ENCODE measurements at regions not wholly inside any gene's neighbourhood (a gene's known extent, or its start where the extent isn't known, plus 50 kb on each side); places are given as distances from the start of the nearest gene placed in this dataset.

- no peaks in the 10 kb centered on the region for H3K9me3 ChIP-seq
- no peaks in the 10 kb centered on the region for H3K27me3 ChIP-seq
- H3K36me3 ChIP-seq = no peaks in the 10 kb centered on the region
- peaks cover 0 to 9% of the 10 kb centered on the region in 2 donors for H3K4me1 ChIP-seq
- no peak overlapping the region for H3K4me3 ChIP-seq
- no peak overlapping the region for H3K27ac ChIP-seq
- DNase-seq (ENCODE audit: low spot score) = no peak
- no peak for TF ChIP-seq CTCF (IDR thresholded peaks at IDR 0.05)
Observed at GRCh38 chr1:58392083-58392482, 154.4 kb downstream of the OMA1 start.

DNA sequence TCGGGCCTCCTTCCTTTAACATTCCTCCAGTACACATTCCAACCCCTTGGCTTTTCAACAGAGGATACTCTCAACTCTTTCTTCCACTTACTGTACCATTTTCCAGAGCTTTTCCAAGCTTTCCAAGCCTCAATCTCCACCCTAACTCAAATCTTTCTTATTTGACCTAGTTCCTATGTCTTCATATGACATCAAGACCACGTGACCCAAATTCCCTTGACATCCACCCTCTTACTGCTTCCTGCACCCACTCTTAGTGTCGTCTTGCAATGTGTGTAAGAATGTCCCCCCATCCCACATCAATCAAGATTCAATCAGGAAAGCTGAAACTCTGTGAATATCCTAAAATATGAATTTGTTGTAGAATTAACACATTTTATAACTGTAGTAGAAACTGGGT lies 155.0 kb downstream of the OMA1 start:
- H3K36me3 ChIP-seq = no peaks in the 10 kb centered on the region
- H3K4me3 ChIP-seq = no peak overlapping the region
- DNase-seq (ENCODE audit: low spot score) = no peak
- no peaks in the 10 kb centered on the region for H3K9me3 ChIP-seq
- no peaks in the 10 kb centered on the region for H3K27me3 ChIP-seq
- H3K27ac ChIP-seq = no peak overlapping the region
- TF ChIP-seq CTCF (IDR thresholded peaks at IDR 0.05) = no peak
- H3K4me1 ChIP-seq = peaks cover 0 to 9% of the 10 kb centered on the region in 2 donors

DNA sequence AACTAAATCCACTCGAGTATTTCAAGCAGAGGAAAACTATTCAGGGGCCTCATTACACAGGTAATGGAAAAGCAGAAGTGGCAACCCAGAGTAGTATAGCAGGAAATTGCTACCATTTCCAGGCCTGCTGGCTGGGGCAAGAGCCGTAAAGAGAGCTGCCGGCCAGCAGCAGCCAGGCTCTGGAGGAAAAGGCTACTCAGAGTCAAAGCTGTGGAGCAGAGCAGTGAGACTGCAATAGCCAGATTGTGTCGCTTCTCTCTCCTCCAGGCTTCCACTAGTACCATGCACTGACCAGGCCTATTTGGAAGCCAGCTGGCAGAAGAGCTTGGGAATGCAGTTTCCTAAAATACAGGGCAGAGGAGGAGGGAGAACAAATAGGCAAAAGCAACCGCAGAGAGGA lies 155.5 kb downstream of the OMA1 start:
- H3K9me3 ChIP-seq = no peaks in the 10 kb centered on the region
- TF ChIP-seq CTCF (IDR thresholded peaks at IDR 0.05) = no peak
- no peak overlapping the region for H3K4me3 ChIP-seq
- no peaks in the 10 kb centered on the region for H3K27me3 ChIP-seq
- H3K4me1 ChIP-seq = peaks cover 0 to 8% of the 10 kb centered on the region in 2 donors
- no peak for DNase-seq (ENCODE audit: low spot score)
- H3K36me3 ChIP-seq = no peaks in the 10 kb centered on the region
- no peak overlapping the region for H3K27ac ChIP-seq

GRCh38 chr1:58390091-58390490 lies 156.4 kb downstream of the OMA1 start:
- no peak for TF ChIP-seq CTCF (IDR thresholded peaks at IDR 0.05)
- Histone ChIP-seq H3K27ac (no peak overlapping the region), H3K4me1 (no peaks in the 10 kb centered on the region), H3K36me3 (no peaks in the 10 kb centered on the region), H3K4me3 (no peak overlapping the region), H3K9me3 (no peaks in the 10 kb centered on the region), H3K27me3 (no peaks in the 10 kb centered on the region)
- no peak for DNase-seq (ENCODE audit: low spot score)

- H3K27ac ChIP-seq = no peak overlapping the region
- H3K4me1 ChIP-seq = no peaks in the 10 kb centered on the region
- TF ChIP-seq CTCF (IDR thresholded peaks at IDR 0.05) = no peak
- DNase-seq (ENCODE audit: low spot score) = no peak
- H3K4me3 ChIP-seq = no peak overlapping the region
- H3K9me3 ChIP-seq = no peaks in the 10 kb centered on the region
- no peaks in the 10 kb centered on the region for H3K27me3 ChIP-seq
- no peaks in the 10 kb centered on the region for H3K36me3 ChIP-seq
Observed at GRCh38 chr1:58380345-58380744, 166.2 kb downstream of the OMA1 start.

GRCh38 chr1:58367217-58367616 lies 179.3 kb downstream of the OMA1 start:
- no peak for DNase-seq (ENCODE audit: low spot score)
- H3K4me3 ChIP-seq = no peak overlapping the region
- H3K36me3 ChIP-seq = no peaks in the 10 kb centered on the region
- H3K27ac ChIP-seq = no peak overlapping the region
- H3K4me1 ChIP-seq = no peaks in the 10 kb centered on the region
- no peaks in the 10 kb centered on the region for H3K27me3 ChIP-seq
- H3K9me3 ChIP-seq = no peaks in the 10 kb centered on the region
- TF ChIP-seq CTCF (IDR thresholded peaks at IDR 0.05) = no peak

All from right atrium auricular region (tissue), 2 donors.